Stimulated activated naive CD8-positive, alpha-beta T cell treated with anti-CD3 and anti-CD28 coated beads, Interleukin-15, amount 100 ng/mL, for 72 hours (primary cell): ENCODE measurements at regions not wholly inside any gene's neighbourhood (a gene's known extent, or its start where the extent isn't known, plus 50 kb on each side); places are given as distances from the start of the nearest gene placed in this dataset.

Experiments used
- ATAC-seq: fragments of 150-1000 bp; cut with Tn5 transposase; 2 replicates; pipeline ENCODE4 v1.10.0; 2021; ENCODE audit warnings: mild to moderate bottlenecking, moderate library complexity
- DNase-seq, 2 donors: peaks; one replicate each; pipeline ENCODE4 v3.0.0; 2021 to 2022
- H3K27ac Mint-ChIP-seq, 2 donors: one replicate each; pipeline ENCODE4 v1.8.0; 2022; ENCODE audit warnings: mild to moderate bottlenecking in 2 of 2, mixed read lengths in 2 of 2, moderate library complexity in 2 of 2
- H3K27me3 Mint-ChIP-seq: one replicate; pipeline ENCODE4 v1.8.0; 2022; ENCODE audit warnings: mixed read lengths
- H3K4me1 Mint-ChIP-seq: one replicate; pipeline ENCODE4 v1.8.0; 2022; ENCODE audit warnings: mild to moderate bottlenecking, mixed read lengths
- H3K4me3 Mint-ChIP-seq, 2 donors: one replicate each; pipeline ENCODE4 v1.8.0; 2022; ENCODE audit warnings: mild to moderate bottlenecking in 2 of 2, mixed read lengths in 2 of 2, moderate library complexity in 1 of 2
- H3K9me3 Mint-ChIP-seq, 2 donors: one replicate each; pipeline ENCODE4 v1.8.0; 2022; ENCODE audit warnings: mixed read lengths in 2 of 2

- DNase-seq (no peak), ATAC-seq (no peak)
- H3K4me3 Mint-ChIP-seq: no peak overlapping the region
- H3K27me3 Mint-ChIP-seq: peaks cover 8% of the 10 kb centered on the region
- no peak overlapping the region for H3K27ac Mint-ChIP-seq
- H3K4me1 Mint-ChIP-seq: peaks cover 56% of the 10 kb centered on the region
- peaks cover 0 to 9% of the 10 kb centered on the region in 2 donors for H3K9me3 Mint-ChIP-seq
Measured at GRCh38 chr17:17413215-17413792, 63.5 kb upstream of the MED9 start.

GRCh38 chr17:17413821-17414220 lies 63.0 kb upstream of the MED9 start:
- no peak overlapping the region for H3K4me3 Mint-ChIP-seq
- H3K27me3 Mint-ChIP-seq: peaks cover 8% of the 10 kb centered on the region
- ATAC-seq (no peak), DNase-seq (no peak)
- peaks cover 0 to 9% of the 10 kb centered on the region in 2 donors for H3K9me3 Mint-ChIP-seq
- H3K27ac Mint-ChIP-seq: no peak overlapping the region
- peaks cover 51% of the 10 kb centered on the region for H3K4me1 Mint-ChIP-seq

- Mint-ChIP-seq H3K4me3 (no peak overlapping the region), H3K27ac (no peak overlapping the region), H3K9me3 (peaks cover 0 to 9% of the 10 kb centered on the region in 2 donors), H3K4me1 (peaks cover 45% of the 10 kb centered on the region), H3K27me3 (peaks cover 8% of the 10 kb centered on the region)
- ATAC-seq (no peak), DNase-seq (no peak)
Measured at GRCh38 chr17:17414341-17414805, 62.4 kb upstream of the MED9 start.

DNA sequence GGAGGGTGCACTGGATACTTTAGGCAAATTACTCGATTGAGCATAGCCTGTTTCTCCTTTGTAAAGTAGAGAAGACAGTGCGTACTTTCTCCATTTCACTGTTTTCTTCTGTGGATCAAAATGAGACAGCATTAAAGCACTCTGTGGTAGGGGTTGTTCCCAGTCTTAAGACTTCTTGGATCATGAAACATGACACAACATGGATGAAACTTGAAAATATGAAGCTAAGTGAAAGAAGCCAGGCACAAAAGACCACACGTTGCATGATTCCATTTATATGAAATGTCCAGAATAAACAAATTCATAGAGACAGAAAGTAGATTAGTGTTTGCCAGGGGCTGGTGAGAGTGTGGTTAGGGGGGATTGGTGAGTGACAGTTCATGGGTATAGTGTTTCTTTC lies 61.8 kb upstream of the MED9 start:
- Mint-ChIP-seq H3K27me3 (peaks cover 2% of the 10 kb centered on the region), H3K4me3 (no peak overlapping the region), H3K9me3 (peaks cover 0 to 9% of the 10 kb centered on the region in 2 donors), H3K4me1 (peaks cover 39% of the 10 kb centered on the region), H3K27ac (no peak overlapping the region)
- ATAC-seq (no peak), DNase-seq (no peak)

DNA sequence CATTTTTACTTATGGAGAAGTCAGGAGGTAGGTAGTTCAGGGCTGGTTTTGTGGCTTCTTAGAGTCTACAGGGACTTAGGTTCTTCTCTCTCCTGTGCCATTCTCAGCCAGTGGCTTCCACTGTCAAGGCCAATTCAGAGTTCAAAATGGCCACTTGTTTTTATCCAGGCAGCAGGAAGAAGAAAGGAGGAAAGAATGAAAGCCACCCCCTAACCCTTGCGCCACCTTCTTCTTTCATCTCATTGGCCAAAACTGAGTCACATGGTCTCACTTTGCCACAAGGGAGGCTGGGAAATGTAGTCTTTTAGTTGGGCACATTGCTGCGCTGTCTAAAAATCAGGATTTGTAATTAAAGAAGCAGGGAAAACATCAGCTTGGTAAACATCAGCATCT lies 60.8 kb upstream of the MED9 start:
- Mint-ChIP-seq H3K4me1 (peaks cover 38% of the 10 kb centered on the region), H3K4me3 (no peak overlapping the region), H3K9me3 (peaks cover 0 to 9% of the 10 kb centered on the region in 2 donors), H3K27ac (peak overlapping the region in 1 of 2 donors; percentile 60), H3K27me3 (no peaks in the 10 kb centered on the region)
- ATAC-seq (peak; percentile 78), DNase-seq (peak; percentile 28 to 53)

GRCh38 chr17:17416400-17417360 lies 60.1 kb upstream of the MED9 start:
- H3K27ac Mint-ChIP-seq: peak overlapping the region in 1 of 2 donors; percentile 63
- H3K27me3 Mint-ChIP-seq: no peaks in the 10 kb centered on the region
- H3K4me1 Mint-ChIP-seq: peaks cover 36% of the 10 kb centered on the region
- DNase-seq (peak in 1 of 2 donors; percentile 37), ATAC-seq (peak; percentile 83)
- H3K4me3 Mint-ChIP-seq: peak overlapping the region in 1 of 2 donors; percentile 4
- peaks cover 0 to 9% of the 10 kb centered on the region in 2 donors for H3K9me3 Mint-ChIP-seq

- Mint-ChIP-seq H3K4me3 (no peak overlapping the region), H3K9me3 (peaks cover 0 to 9% of the 10 kb centered on the region in 2 donors), H3K27me3 (no peaks in the 10 kb centered on the region), H3K27ac (no peak overlapping the region), H3K4me1 (peaks cover 26% of the 10 kb centered on the region)
- DNase-seq (no peak), ATAC-seq (no peak)
Measured at GRCh38 chr17:17417718-17418181, 59.0 kb upstream of the MED9 start.

DNA sequence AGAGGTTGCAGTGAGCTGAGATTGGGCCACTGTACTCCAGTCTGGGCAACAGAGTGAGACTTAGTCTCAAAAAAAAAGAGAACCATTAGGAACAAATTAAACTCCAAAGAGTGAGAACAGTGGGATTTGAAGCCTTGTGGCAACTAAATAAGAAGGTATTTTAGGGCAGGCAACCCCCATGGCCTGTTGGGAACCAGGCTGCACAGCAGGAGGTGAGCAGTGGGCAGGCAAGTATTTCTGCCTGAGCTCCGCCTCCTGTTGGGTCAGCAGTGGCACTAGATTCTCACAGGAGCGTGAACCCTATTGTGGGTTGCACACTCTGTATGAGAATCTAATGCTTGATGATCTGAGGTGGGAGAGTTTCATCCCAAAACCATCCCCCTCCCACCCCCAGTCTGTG lies 57.6 kb upstream of the MED9 start:
- ATAC-seq (no peak), DNase-seq (no peak)
- H3K4me3 Mint-ChIP-seq: no peak overlapping the region
- no peak overlapping the region for H3K27ac Mint-ChIP-seq
- H3K4me1 Mint-ChIP-seq: peaks cover 19% of the 10 kb centered on the region
- H3K27me3 Mint-ChIP-seq: no peaks in the 10 kb centered on the region
- peaks cover 0 to 9% of the 10 kb centered on the region in 2 donors for H3K9me3 Mint-ChIP-seq

DNA sequence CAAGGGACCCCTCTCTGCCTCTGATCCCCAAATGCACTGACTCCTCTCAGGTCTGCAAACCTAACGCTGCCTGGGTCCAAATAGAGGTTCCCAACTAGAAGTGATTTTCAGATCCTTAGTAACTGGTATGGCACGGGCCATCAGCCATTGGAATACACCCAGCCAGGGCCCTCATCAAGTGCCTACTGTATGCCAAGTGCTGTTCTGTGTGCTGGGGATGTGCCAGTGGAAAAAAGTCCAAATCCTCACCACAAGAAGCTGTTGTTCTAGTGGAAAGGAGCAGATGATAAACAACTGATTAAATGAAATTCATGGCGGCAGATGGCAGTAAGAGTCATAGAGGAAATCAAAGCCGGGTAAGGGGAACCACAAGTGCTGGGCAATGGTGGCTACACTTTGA lies 57.2 kb upstream of the MED9 start:
- Mint-ChIP-seq H3K27ac (no peak overlapping the region), H3K4me1 (peaks cover 19% of the 10 kb centered on the region), H3K27me3 (no peaks in the 10 kb centered on the region), H3K4me3 (no peak overlapping the region), H3K9me3 (peaks cover 1 to 9% of the 10 kb centered on the region in 2 donors)
- DNase-seq (no peak), ATAC-seq (no peak)

GRCh38 chr17:17420082-17420481 lies 56.7 kb upstream of the MED9 start:
- Mint-ChIP-seq H3K27me3 (no peaks in the 10 kb centered on the region), H3K4me3 (no peak overlapping the region), H3K27ac (no peak overlapping the region), H3K9me3 (peaks cover 6% of the 10 kb centered on the region in 2 donors), H3K4me1 (peaks cover 19% of the 10 kb centered on the region)
- ATAC-seq: no peak
- DNase-seq: no peak

- Mint-ChIP-seq H3K9me3 (peaks cover 4 to 9% of the 10 kb centered on the region in 2 donors), H3K4me1 (peaks cover 16% of the 10 kb centered on the region), H3K4me3 (no peak overlapping the region), H3K27ac (no peak overlapping the region), H3K27me3 (no peaks in the 10 kb centered on the region)
- ATAC-seq (no peak), DNase-seq (no peak)
Measured at GRCh38 chr17:17420561-17421269, 56.1 kb upstream of the MED9 start.

- Mint-ChIP-seq H3K9me3 (peaks cover 4 to 9% of the 10 kb centered on the region in 2 donors), H3K4me3 (no peak overlapping the region), H3K27me3 (no peaks in the 10 kb centered on the region), H3K27ac (no peak overlapping the region), H3K4me1 (peaks cover 8% of the 10 kb centered on the region)
- DNase-seq (no peak), ATAC-seq (no peak)
Measured at GRCh38 chr17:17421346-17422216, 55.2 kb upstream of the MED9 start.

DNA sequence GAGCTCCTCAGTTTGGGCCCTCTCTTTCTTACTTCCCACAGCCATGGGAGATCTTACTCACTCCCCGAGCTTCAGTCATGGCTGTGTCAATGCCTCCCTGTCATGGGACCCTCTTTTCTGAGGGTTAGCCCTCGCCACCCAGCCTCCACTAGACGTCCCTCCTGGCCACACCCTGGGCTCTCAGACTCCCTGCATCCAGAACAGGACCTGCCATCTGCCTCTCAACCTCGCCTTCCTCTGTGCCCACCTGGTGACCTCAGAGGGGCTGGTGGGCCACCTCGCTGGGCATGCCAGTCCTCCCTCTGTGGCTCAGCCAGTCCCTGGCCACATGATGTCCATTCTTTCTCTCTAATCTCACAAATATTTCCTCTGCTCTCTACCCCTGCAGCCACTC lies 54.6 kb upstream of the MED9 start:
- Mint-ChIP-seq H3K4me3 (no peak overlapping the region), H3K27ac (no peak overlapping the region), H3K4me1 (peaks cover 1% of the 10 kb centered on the region), H3K9me3 (peaks cover 0 to 9% of the 10 kb centered on the region in 2 donors), H3K27me3 (no peaks in the 10 kb centered on the region)
- ATAC-seq (no peak), DNase-seq (no peak)

GRCh38 chr17:17422641-17423040 lies 54.2 kb upstream of the MED9 start:
- H3K27ac Mint-ChIP-seq: no peak overlapping the region
- DNase-seq (no peak), ATAC-seq (no peak)
- H3K4me3 Mint-ChIP-seq: no peak overlapping the region
- peaks cover 0 to 9% of the 10 kb centered on the region in 2 donors for H3K9me3 Mint-ChIP-seq
- no peaks in the 10 kb centered on the region for H3K4me1 Mint-ChIP-seq
- no peaks in the 10 kb centered on the region for H3K27me3 Mint-ChIP-seq

GRCh38 chr17:17423656-17424055 lies 53.1 kb upstream of the MED9 start:
- ATAC-seq: no peak
- Mint-ChIP-seq H3K4me3 (no peak overlapping the region), H3K4me1 (no peaks in the 10 kb centered on the region), H3K27ac (no peak overlapping the region), H3K27me3 (no peaks in the 10 kb centered on the region), H3K9me3 (peaks cover 0 to 9% of the 10 kb centered on the region in 2 donors)
- DNase-seq: no peak
